CD4-positive, alpha-beta T cell treated with Interleukin-15 for 1 hour (primary cell): ENCODE measurements at regions not wholly inside any gene's neighbourhood (a gene's known extent, or its start where the extent isn't known, plus 50 kb on each side); places are given as distances from the start of the nearest gene placed in this dataset.

Experiments used
- DNase-seq: peaks from one replicate; pipeline ENCODE4 v3.0.0-alpha.2; 2020

DNA sequence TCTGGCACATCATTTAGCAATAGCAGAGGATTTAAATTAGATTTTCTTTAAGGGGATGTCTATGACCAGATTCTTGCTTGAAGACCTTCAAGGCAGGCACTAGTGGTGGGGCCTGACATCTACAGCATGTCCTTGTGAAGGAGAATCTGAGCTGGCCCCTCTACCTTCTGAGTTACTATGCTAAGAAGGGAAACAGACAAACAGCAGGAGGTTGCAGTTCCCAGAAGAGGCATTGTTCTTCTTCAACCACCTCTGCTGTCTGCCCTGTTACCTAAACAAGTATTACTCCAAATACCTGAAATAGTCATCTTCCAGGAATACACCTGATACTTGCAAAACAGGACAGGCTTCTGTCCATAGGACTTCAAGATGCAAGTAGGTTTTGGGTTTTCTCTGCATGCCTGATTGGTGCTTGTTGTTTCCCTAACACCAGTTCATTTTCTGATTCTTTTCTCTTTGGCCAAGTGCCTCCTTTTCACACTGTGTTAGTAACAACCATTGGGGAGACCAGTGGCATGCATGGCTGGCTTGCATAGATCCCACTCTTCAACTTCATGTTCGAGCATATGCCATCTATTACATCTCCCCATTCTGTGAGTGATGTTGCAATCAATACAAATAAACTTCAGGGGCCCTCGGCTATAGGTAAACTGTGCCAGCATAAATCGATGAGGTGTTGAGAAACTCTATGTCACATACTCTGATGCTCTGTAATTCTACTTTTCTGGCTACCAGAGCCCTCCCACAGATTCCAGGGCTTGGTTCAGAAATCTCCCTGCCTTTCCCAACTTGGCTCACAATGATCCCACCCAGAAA is 93.0 kb upstream of the DUSP10 start:
- DNase-seq, result no peak

DNA sequence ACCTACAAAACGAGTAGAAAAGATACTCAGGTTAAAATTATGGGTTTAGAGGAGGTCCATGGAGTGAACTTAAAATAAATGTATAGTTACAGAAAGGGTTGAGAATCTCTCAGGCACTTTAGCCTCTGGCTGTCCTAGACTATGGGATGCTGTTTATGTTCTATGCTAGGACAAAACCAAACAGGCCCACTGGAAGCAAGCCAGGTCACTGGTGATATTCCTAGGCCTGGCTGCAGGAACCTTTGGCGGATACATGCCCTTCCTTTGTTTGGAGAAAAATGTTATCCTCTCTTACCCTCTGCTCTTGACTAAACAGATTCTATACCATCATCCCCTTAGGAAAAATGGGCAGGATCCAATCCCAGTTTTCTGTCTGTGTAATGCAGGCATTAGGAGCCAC is 90.7 kb upstream of the DUSP10 start:
- no peak for DNase-seq

DNA sequence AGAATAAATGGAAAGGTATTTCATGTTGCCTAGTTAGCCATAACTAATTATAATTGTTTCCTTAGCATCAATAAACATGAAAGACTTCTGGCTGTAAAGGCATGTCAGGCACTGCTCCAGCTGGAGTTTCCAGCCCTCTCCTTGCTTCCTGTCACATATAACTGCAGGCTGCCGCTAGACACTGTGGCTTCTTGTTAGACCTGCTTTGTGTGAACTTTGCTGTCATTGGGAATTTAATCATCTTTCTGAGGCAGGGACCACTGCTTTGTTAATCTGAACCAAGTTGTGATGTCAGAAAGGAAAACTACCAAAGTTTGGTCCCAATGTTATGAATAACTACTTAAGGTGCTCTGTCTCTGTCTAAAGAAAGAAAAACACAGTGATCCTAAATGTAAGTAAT is 90.3 kb upstream of the DUSP10 start:
- DNase-seq, result no peak

DNA sequence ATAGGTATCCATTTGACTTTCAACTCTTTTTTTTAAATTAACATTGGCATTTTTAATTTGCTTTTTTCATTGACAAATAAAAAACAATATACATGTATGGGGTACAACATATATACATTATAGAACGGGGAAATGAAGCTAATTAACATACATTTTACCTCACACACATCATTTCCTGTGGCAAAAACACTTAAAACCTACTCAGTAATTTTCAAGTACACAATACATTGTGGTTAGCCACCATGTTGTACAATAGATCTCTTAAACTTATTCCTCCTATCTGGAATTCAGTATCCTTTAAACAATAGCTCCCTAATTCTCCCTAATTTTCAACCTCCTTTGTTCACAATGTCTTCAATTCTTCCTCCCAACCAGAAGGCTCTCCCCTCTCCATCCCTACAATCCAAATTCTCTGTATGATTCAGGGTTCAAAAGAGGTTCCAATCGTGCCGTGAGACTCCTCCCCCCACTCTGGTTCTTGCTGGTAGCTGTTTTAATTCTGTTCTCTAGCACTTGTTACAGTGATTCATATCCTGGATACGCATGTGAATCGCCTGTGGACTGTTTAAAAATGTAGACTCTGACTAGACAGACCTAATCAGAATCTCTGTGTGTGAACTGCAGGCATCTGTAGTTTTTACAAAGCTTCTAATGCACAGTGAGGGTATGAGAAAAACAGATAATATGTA is 87.6 kb upstream of the DUSP10 start:
- peak; percentile 34 for DNase-seq

DNA sequence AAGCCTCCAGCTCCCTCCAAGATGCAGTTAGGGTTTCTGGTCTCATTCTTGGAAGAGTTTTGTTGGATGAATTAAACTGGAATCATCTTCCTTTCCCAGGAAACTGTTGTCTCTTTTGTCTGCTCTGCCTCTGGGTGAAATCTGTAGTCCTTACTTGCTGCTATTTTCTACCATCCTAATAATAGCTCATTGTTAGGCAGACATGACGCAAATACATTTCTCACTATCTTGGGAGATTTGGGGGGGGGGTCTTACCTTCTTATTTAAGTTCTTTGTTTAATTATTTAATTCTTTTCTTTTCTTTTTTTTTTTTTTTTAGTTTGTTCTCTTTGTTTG is 85.4 kb upstream of the DUSP10 start:
- DNase-seq, result no peak

DNA sequence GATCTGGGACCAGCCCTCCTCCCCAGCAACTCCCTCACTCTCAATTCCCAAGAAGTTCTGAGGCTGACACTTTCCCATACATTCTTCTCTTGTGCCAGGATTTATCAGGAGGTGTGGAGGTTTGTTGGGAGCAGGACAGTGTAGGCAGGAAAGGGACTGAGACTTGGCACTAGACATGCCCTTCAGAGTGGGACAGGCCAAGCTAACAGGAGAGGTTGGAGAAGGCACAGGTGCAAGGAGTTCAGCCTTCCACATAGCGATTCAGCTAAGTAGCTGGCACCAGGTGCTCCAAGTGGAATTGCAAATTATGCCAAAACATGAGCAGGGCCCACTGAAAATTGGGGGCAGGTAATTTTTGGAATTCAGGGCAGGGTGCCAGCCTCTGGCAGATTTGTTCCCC is 83.0 kb upstream of the DUSP10 start:
- DNase-seq, result no peak

GRCh38 chr1:221824025-221824424 is 82.1 kb upstream of the DUSP10 start:
- DNase-seq, result no peak

GRCh38 chr1:221823561-221823960 is 81.7 kb upstream of the DUSP10 start:
- no peak for DNase-seq

DNA sequence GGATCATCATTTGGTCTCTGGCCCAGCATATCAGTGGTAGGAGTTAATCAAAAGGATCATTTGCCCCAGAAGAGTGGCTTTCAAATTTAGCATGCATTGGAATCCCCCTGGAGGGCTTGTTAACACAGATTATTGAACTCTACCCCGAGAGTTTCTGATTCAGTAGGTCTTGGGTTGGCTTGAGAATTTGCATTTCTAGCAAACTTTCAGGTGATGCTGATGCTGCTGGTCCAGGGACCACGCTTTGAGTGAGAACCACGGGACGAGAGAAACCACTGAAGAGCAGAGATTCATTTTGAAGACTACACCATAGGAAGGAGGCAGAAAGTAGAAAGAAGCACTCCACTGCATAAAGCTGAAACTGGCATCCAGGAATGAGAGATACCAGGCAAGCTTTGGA is 81.3 kb upstream of the DUSP10 start:
- no peak for DNase-seq

DNA sequence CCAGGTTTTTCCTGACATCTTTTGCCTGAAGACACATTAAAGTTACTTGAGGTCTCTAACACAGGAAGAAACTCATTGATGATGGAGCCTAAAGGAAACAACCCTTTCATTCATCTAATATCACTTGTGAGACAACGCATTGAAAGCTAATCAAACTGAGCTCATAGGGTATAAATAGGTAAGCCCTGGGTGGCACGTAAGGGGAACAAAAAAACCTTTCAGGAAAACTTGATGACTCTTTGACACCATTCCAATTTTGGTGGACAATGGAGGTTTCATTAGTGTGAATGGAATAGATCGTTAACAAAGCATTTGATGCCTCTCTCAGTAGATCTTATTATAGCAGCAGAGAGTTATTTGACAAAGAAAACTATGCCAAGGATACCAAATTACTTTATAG is 80.7 kb upstream of the DUSP10 start:
- no peak for DNase-seq

GRCh38 chr1:221816899-221817298 is 75.0 kb upstream of the DUSP10 start:
- DNase-seq, result no peak

DNA sequence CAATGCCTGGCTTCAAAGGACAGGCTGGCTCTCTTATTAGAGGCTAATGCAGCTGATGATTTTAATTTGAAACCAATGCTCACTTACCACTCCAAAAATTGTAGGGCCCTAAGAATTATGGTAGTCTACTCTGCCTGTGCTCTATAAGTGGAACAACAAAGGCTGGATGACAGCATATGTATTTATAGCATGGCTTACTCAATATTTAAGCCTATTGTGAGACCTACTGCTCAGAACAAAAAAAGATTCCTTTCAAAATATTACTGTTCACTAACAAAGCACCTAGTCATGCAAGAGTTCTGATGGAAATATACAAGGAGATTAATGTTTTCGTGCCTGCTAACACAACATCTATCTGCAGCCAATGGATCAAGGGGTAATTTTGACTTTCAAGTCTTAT is 73.8 kb upstream of the DUSP10 start:
- no peak for DNase-seq

- no peak for DNase-seq
Observed at GRCh38 chr1:221813887-221814286, 72.0 kb upstream of the DUSP10 start.

DNA sequence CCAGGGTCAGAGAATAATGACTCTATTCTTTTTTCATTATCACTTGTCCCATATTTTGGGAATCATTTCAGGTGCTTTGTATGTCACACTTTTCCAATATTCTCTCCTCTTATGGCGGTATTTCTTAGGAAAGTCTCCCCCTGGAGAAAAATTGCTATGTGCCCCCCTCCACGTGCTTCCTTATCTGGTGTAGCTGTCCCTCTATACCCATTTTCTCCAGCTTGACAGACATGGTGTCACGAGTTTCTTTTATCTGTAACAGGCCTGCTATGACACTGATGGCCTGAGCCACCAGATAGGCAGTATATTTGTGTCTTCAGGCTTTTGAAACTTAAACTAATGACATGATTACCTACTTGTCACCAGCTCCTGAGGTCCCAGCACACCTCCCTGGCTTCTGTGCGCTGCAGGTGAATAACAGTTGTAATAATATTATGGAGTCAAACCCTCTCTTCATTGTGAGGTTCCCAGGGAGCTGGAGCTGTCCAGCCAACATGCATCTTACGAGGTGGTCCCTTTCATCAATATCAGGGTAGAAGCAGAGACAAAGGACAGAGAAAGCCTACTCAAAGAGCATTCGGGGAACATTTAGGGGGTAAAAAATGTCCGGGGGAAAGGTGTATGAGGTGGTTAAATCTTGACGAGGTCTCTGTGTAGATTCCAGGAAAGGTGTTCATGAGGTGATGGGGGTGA is 71.2 kb upstream of the DUSP10 start:
- DNase-seq, result no peak

- DNase-seq, result no peak
Observed at GRCh38 chr1:221812088-221812752, 70.3 kb upstream of the DUSP10 start.

DNA sequence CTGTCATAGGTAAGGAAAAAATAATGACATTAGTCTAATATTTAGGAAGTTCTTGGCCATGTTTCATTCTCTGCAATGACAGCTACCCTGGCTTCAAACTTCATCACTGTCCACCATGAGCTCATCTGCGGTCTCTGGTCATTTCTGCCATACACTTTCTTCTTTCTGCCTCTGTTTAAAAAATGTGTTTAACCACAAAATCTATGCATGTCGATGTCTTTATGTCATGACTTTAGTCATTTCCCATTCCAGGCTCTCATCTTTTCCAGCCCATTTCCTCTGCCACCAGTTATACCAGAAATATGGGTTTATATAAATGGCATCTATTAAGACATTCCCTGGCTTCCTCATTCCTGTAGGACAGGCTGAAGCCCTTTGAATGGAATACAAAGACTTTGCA is 68.5 kb upstream of the DUSP10 start:
- no peak for DNase-seq

GRCh38 chr1:221809091-221810029 is 67.5 kb upstream of the DUSP10 start:
- no peak for DNase-seq

- DNase-seq, result no peak
Observed at GRCh38 chr1:221806984-221807383, 65.1 kb upstream of the DUSP10 start.

DNA sequence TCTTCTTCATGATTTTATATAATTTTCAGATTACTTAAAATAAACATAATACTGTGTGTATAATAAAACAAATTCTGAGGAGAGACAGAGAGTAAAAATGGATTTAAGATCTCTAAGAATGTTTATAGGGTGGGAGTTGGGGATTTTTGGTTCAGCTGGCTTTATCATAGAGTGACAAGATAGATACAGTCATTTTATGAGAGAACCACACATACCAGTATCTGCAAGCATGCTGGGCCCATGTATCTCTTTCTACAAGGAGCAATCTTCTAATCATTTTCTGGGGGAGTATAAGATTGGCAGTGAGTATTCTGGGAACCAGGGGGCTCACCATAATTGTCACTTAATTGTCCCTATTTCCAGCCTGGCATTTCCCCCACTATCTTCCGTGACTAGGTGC is 64.3 kb upstream of the DUSP10 start:
- DNase-seq, result no peak

- no peak for DNase-seq
Observed at GRCh38 chr1:221805121-221805520, 63.2 kb upstream of the DUSP10 start.

- DNase-seq, result no peak
Observed at GRCh38 chr1:221804303-221804702, 62.4 kb upstream of the DUSP10 start.

GRCh38 chr1:221801773-221802516 is 60.1 kb upstream of the DUSP10 start:
- DNase-seq, result no peak
